Activated T-cell treated with anti-CD3 and anti-CD28 coated beads, Interleukin-2, amount 50 U/mL, for 48 hours (primary cell): ENCODE measurements at regions not wholly inside any gene's neighbourhood (a gene's known extent, or its start where the extent isn't known, plus 50 kb on each side); places are given as distances from the start of the nearest gene placed in this dataset.

Source experiments
- DNase-seq, 2 experiments: peaks; one replicate each; pipeline ENCODE4 v3.0.0-alpha.2; 2020

- no peak for DNase-seq
These were observed 205.6 kb downstream of the ATG4C start for GRCh38 chr1:62989497-62989896.

GRCh38 chr1:62991152-62991551, 207.2 kb downstream of the ATG4C start:
- no peak for DNase-seq

GRCh38 chr1:62993844-62994243, 209.9 kb downstream of the ATG4C start:
- no peak for DNase-seq

- DNase-seq = no peak
These were observed 211.2 kb downstream of the ATG4C start for GRCh38 chr1:62995173-62995572.

- DNase-seq = no peak
These were observed 214.0 kb downstream of the ATG4C start for GRCh38 chr1:62997884-62998283.

GRCh38 chr1:62998845-62999649, 215.1 kb downstream of the ATG4C start:
- DNase-seq = no peak

GRCh38 chr1:63000508-63000907, 216.6 kb downstream of the ATG4C start:
- DNase-seq = no peak

- DNase-seq = no peak
These were observed 220.9 kb downstream of the ATG4C start for GRCh38 chr1:63004868-63005267.

- DNase-seq = no peak
These were observed 221.9 kb downstream of the ATG4C start for GRCh38 chr1:63005812-63006211.

GRCh38 chr1:63009421-63009820, 225.5 kb downstream of the ATG4C start:
- no peak for DNase-seq

GRCh38 chr1:63010913-63011660, 227.2 kb downstream of the ATG4C start:
- no peak for DNase-seq

- DNase-seq = no peak
These were observed 228.4 kb downstream of the ATG4C start for GRCh38 chr1:63012339-63012738.

- DNase-seq = no peak
These were observed 230.3 kb downstream of the ATG4C start for GRCh38 chr1:63014267-63014666.

- DNase-seq = no peak
These were observed 238.4 kb downstream of the ATG4C start for GRCh38 chr1:63022319-63022718.

GRCh38 chr1:63023171-63023570, 239.2 kb downstream of the ATG4C start:
- DNase-seq = no peak

- DNase-seq = no peak
These were observed 239.7 kb downstream of the ATG4C start for GRCh38 chr1:63023637-63024036.

- no peak for DNase-seq
These were observed 240.2 kb downstream of the ATG4C start for GRCh38 chr1:63024132-63024531.

GRCh38 chr1:63027176-63027575, 243.2 kb downstream of the ATG4C start:
- DNase-seq = no peak

GRCh38 chr1:63032171-63032570, 248.2 kb downstream of the ATG4C start:
- no peak for DNase-seq

GRCh38 chr1:63033211-63033610, 249.3 kb downstream of the ATG4C start:
- no peak for DNase-seq

- no peak for DNase-seq
These were observed 250.3 kb downstream of the ATG4C start for GRCh38 chr1:63034256-63034655.

GRCh38 chr1:63038586-63038985, 254.7 kb downstream of the ATG4C start:
- DNase-seq = no peak

GRCh38 chr1:63041660-63042059, 257.7 kb downstream of the ATG4C start:
- no peak for DNase-seq

GRCh38 chr1:63042278-63042677, 258.3 kb downstream of the ATG4C start:
- DNase-seq = no peak
